AG09309 (cell line): ENCODE measurements at regions not wholly inside any gene's neighbourhood (a gene's known extent, or its start where the extent isn't known, plus 50 kb on each side); places are given as distances from the start of the nearest gene placed in this dataset.

Experiments
- DNase-seq: peaks from one replicate; pipeline ENCODE4 v3.0.0-alpha.2; 2010; ENCODE audit warnings: low read depth
- H3K4me3 ChIP-seq: 2 replicates; pipeline ENCODE4 v1.5.1; 2011; ENCODE audit warnings: mild to moderate bottlenecking, low read depth, low read length, moderate library complexity; ENCODE audit not compliant: control insufficient read depth
- CTCF ChIP-seq: IDR thresholded peaks from 2 replicates; pipeline ENCODE4 v1.5.1; 2011; ENCODE audit warnings: mild to moderate bottlenecking, low read depth, low read length, inconsistent platforms; ENCODE audit not compliant: insufficient read depth, control insufficient read depth; ENCODE audit errors: missing control alignments

- no peak overlapping the region for H3K4me3 ChIP-seq
- TF ChIP-seq CTCF = no peak
- no peak for DNase-seq
Observed at GRCh38 chr13:22253107-22253506, 582.2 kb downstream of the FGF9 start.

- TF ChIP-seq CTCF = no peak
- DNase-seq = no peak
- no peak overlapping the region for H3K4me3 ChIP-seq
Observed at GRCh38 chr13:22256111-22256639, 585.3 kb downstream of the FGF9 start.

GRCh38 chr13:22262001-22262885 lies 591.4 kb downstream of the FGF9 start:
- no peak for DNase-seq
- no peak overlapping the region for H3K4me3 ChIP-seq
- no peak for TF ChIP-seq CTCF

GRCh38 chr13:22263185-22263584 lies 592.3 kb downstream of the FGF9 start:
- no peak overlapping the region for H3K4me3 ChIP-seq
- TF ChIP-seq CTCF = no peak
- DNase-seq = no peak

GRCh38 chr13:22265563-22265962 lies 594.7 kb downstream of the FGF9 start:
- H3K4me3 ChIP-seq = no peak overlapping the region
- TF ChIP-seq CTCF = no peak
- DNase-seq = no peak

GRCh38 chr13:22270881-22271280 lies 600.0 kb downstream of the FGF9 start:
- TF ChIP-seq CTCF = no peak
- DNase-seq = no peak

GRCh38 chr13:22271903-22272302 lies 601.0 kb downstream of the FGF9 start:
- H3K4me3 ChIP-seq = no peak overlapping the region
- no peak for TF ChIP-seq CTCF
- no peak for DNase-seq

More at GRCh38 chr13:22270881-22271280, 600.0 kb downstream of the FGF9 start:
- H3K4me3 ChIP-seq = no peak overlapping the region
